PFSK-1 (cell line): ENCODE measurements at regions not wholly inside any gene's neighbourhood (a gene's known extent, or its start where the extent isn't known, plus 50 kb on each side); places are given as distances from the start of the nearest gene placed in this dataset.

Source experiments
- FOXP2 ChIP-seq: optimal IDR thresholded peaks from 2 replicates; pipeline ENCODE3; 2011; ENCODE audit warnings: borderline replicate concordance, control low read depth, inconsistent platforms; ENCODE audit not compliant: insufficient read depth; ENCODE audit errors: extremely low read length, extremely low read depth
- POLR2AphosphoS5 ChIP-seq: IDR thresholded peaks from 2 replicates; pipeline ENCODE4 v1.6.1; 2012; ENCODE audit warnings: low read depth, mild to moderate bottlenecking, control low read depth, low read length, moderate library complexity
- REST ChIP-seq, 2 experiments: IDR thresholded peaks; 2 replicates each; pipeline versions ENCODE4 v1.6.1 to v1.8.0; 2011 to 2012; ENCODE audit warnings: low read depth in 2 of 2, low read length in 2 of 2, control low read depth in 1 of 2, inconsistent platforms in 1 of 2, mild to moderate bottlenecking in 1 of 2, moderate library complexity in 1 of 2; ENCODE audit not compliant: insufficient read depth in 1 of 2
- SIN3A ChIP-seq: IDR thresholded peaks from 2 replicates; pipeline ENCODE4 v1.6.1; 2012; ENCODE audit warnings: mild to moderate bottlenecking, low read length, moderate library complexity, borderline replicate concordance; ENCODE audit not compliant: insufficient read depth
- TAF1 ChIP-seq: IDR thresholded peaks from 2 replicates; pipeline ENCODE4 v1.6.1; 2012; ENCODE audit warnings: low read length, control low read depth, borderline replicate concordance; ENCODE audit not compliant: insufficient read depth

DNA sequence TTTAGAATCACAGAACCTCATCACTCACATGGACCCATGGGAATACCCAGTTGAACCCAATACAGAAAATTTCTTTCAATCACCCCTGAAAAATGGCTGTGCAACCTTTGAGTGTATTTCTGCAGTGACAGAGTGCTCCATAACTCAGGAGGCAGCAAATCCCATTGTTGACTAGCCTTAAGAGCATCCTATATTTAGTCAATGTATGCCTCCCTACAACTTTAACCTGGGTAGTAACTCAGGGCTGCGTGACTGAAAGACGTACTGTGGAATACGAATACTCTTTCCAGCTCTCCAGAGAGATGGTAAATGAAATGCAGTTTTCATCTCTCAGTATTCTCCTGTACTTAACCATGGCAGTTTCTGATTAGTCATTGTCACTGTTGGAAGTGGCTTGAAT is 573.0 kb upstream of the POM121L12 start:
- TF ChIP-seq SIN3A (no peak), TAF1 (no peak), REST (IDR thresholded peaks at IDR 0.05; ENCODE audit: insufficient read depth in 1 of 2, low read depth in 2 of 2, low read length in 2 of 2) (no peak), POLR2AphosphoS5 (no peak), FOXP2 (no peak)

DNA sequence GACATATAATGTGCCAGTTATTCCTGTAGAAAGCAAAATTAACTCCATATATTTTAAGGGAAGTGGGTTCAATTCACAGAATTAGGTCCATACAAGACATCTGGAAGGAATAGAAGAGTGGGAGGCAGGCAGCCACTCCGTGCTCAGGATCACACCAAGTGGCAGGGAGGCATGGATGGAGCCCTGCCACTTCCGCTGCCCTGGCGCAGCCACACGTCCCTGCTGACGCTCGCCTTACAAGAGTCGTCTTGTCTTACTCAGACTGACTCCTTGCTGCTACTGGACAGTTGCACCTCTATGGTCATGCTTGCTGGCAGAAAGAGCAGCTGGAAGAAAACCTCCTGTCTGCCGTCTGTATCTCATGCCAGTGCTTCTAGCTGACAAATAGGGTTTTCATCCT is 579.9 kb upstream of the POM121L12 start:
- TF ChIP-seq POLR2AphosphoS5 (no peak), SIN3A (no peak), REST (IDR thresholded peaks at IDR 0.05; ENCODE audit: insufficient read depth in 1 of 2, low read depth in 2 of 2, low read length in 2 of 2) (no peak), TAF1 (no peak), FOXP2 (no peak)

DNA sequence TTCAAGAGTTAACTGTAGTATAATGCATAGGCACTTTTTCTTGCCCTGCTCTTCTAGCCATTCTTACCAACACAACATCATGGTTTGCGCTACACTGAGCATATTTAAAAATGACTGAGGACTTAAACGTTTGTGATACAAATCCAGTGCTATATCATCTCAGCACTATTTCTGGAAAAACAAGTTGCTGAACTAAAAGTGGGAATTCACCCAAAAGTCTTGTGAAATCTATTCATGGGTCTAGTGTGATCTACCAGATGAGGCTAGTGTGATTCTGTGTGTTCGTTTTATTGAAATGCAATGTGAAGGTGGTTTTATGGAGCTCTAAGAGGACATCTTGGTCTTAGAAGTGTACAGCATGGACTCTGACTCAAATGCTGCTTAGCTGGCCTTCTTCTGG is 584.6 kb upstream of the POM121L12 start:
- TF ChIP-seq TAF1 (no peak), FOXP2 (no peak)

GRCh38 chr7:52447581-52448180 is 587.8 kb upstream of the POM121L12 start:
- TF ChIP-seq TAF1 (no peak), FOXP2 (no peak), SIN3A (no peak), POLR2AphosphoS5 (no peak), REST (IDR thresholded peaks at IDR 0.05; ENCODE audit: insufficient read depth in 1 of 2, low read depth in 2 of 2, low read length in 2 of 2) (no peak)

- no peak for TF ChIP-seq POLR2AphosphoS5
- TF ChIP-seq REST (IDR thresholded peaks at IDR 0.05; ENCODE audit: insufficient read depth in 1 of 2, low read depth in 2 of 2, low read length in 2 of 2) = no peak
- TF ChIP-seq FOXP2 = no peak
- TF ChIP-seq SIN3A = no peak
- TF ChIP-seq TAF1 = no peak
Observed at GRCh38 chr7:52436278-52436677, 599.2 kb upstream of the POM121L12 start.
